Prostate gland (tissue), 2 donors: ENCODE measurements at regions not wholly inside any gene's neighbourhood (a gene's known extent, or its start where the extent isn't known, plus 50 kb on each side); places are given as distances from the start of the nearest gene placed in this dataset.

Experiments
- DNase-seq: peaks from one replicate; pipeline ENCODE4 v3.0.0-alpha.2; 2019; ENCODE audit warnings: low spot score
- H3K27ac ChIP-seq, 2 donors: fragments of 200-600 bp; sonication (generic); 2 replicates each; pipeline ENCODE4 v1.5.1; 2017 to 2019
- H3K27me3 ChIP-seq: fragments of 200-600 bp; sonication (generic); replicated peaks from 2 replicates; pipeline ENCODE4 v1.5.1; 2019; ENCODE audit not compliant: insufficient read depth
- H3K36me3 ChIP-seq, 2 donors: fragments of 200-600 bp; sonication (generic); 1 replicate in 1 of 2; 2 replicates in 1 of 2; pipeline versions ENCODE4 v1.5.1 to v1.8.1; 2017 to 2019
- H3K4me1 ChIP-seq: fragments of 200-600 bp; sonication (generic); replicated peaks from 2 replicates; pipeline ENCODE4 v1.5.1; 2019
- H3K4me3 ChIP-seq, 2 donors: fragments of 200-600 bp; sonication (generic); 2 replicates each; pipeline ENCODE4 v1.5.1; 2017 to 2019
- H3K9me3 ChIP-seq: fragments of 200-600 bp; sonication (generic); 2 replicates; pipeline ENCODE4 v1.5.1; 2017
- CTCF ChIP-seq, 4 experiments: fragments of 200-600 bp in 2 of 4; fragments of 450-650 bp in 2 of 4; sonication (generic) in 2 of 4; IDR thresholded peaks; 1 replicate in 3 of 4; 2 replicates in 1 of 4; pipeline ENCODE4 v1.5.1; 2016 to 2019; ENCODE audit warnings: antibody characterized with exemption in 4 of 4, mild to moderate bottlenecking in 2 of 4, moderate library complexity in 2 of 4
- POLR2A ChIP-seq: fragments of 450-650 bp; IDR thresholded peaks from one replicate; pipeline ENCODE4 v1.6.1; 2016; ENCODE audit warnings: antibody characterized with exemption, mild to moderate bottlenecking
- POLR2AphosphoS5 ChIP-seq: sonication (generic); formaldehyde crosslinking; IDR thresholded peaks from one replicate; pipeline ENCODE4 v1.6.1; 2017; ENCODE audit warnings: antibody characterized with exemption
- WGBS: methylation state at CpG from one replicate; pipeline ENCODE4 v1.1.5; 2018; 5-methylcytosine and 5-hydroxymethylcytosine counted together
- intact Hi-C: fragments of 100-400 bp; cut with DNase I; formaldehyde crosslinking; loops from one replicate; pipeline ENCODE4 v1.14.2; 2022

- no peaks in the 10 kb centered on the region for H3K9me3 ChIP-seq
- H3K27ac ChIP-seq, result no peak overlapping the region
- 94% methylated on average over 24 of the region's 24 CpGs for WGBS
- no peaks in the 10 kb centered on the region for H3K27me3 ChIP-seq
- intact Hi-C loops, result no loop called here
- no peak overlapping the region for H3K4me3 ChIP-seq
- H3K36me3 ChIP-seq, result no peaks in the 10 kb centered on the region
- no peak for DNase-seq
- H3K4me1 ChIP-seq, result no peaks in the 10 kb centered on the region
- TF ChIP-seq CTCF (IDR thresholded peaks at IDR 0.05) (no peak), POLR2AphosphoS5 (no peak), POLR2A (no peak)
Measured at GRCh38 chr7:124480036-124480820, 285.4 kb downstream of the GPR37 start.

- no peak for TF ChIP-seq POLR2AphosphoS5
- TF ChIP-seq POLR2A, result no peak
- WGBS, result 43% methylated on average over 1 of the region's 1 CpG
- Histone ChIP-seq H3K4me1 (no peaks in the 10 kb centered on the region), H3K27me3 (no peaks in the 10 kb centered on the region), H3K4me3 (no peak overlapping the region), H3K9me3 (no peaks in the 10 kb centered on the region), H3K27ac (no peak overlapping the region), H3K36me3 (no peaks in the 10 kb centered on the region)
- no peak for DNase-seq
- intact Hi-C loops, result no loop called here
Measured at GRCh38 chr7:124462249-124462648, 303.3 kb downstream of the GPR37 start.

- DNase-seq, result no peak
- no peak overlapping the region for H3K27ac ChIP-seq
- no peaks in the 10 kb centered on the region for H3K4me1 ChIP-seq
- TF ChIP-seq CTCF (IDR thresholded peaks at IDR 0.05) (no peak), POLR2AphosphoS5 (no peak), POLR2A (no peak)
- H3K27me3 ChIP-seq, result no peaks in the 10 kb centered on the region
- H3K36me3 ChIP-seq, result no peaks in the 10 kb centered on the region
- H3K9me3 ChIP-seq, result no peaks in the 10 kb centered on the region
- 65% methylated on average over 2 of the region's 2 CpGs for WGBS
- intact Hi-C loops, result no loop called here
- no peak overlapping the region for H3K4me3 ChIP-seq
Measured at GRCh38 chr7:124460555-124460954, 305.0 kb downstream of the GPR37 start.

GRCh38 chr7:124460056-124460450 is 305.5 kb downstream of the GPR37 start:
- DNase-seq, result no peak
- Histone ChIP-seq H3K36me3 (no peaks in the 10 kb centered on the region), H3K9me3 (no peaks in the 10 kb centered on the region), H3K4me3 (no peak overlapping the region), H3K4me1 (no peaks in the 10 kb centered on the region), H3K27ac (no peak overlapping the region), H3K27me3 (no peaks in the 10 kb centered on the region)
- WGBS, result 77% methylated on average over 1 of the region's 1 CpG
- intact Hi-C loops, result no loop called here
- TF ChIP-seq POLR2AphosphoS5, result no peak
- no peak for TF ChIP-seq CTCF (IDR thresholded peaks at IDR 0.05)
- TF ChIP-seq POLR2A, result no peak

- DNase-seq, result no peak
- H3K27ac ChIP-seq, result no peak overlapping the region
- TF ChIP-seq POLR2AphosphoS5 (no peak), POLR2A (no peak), CTCF (IDR thresholded peaks at IDR 0.05) (no peak)
- H3K4me3 ChIP-seq, result no peak overlapping the region
- no peaks in the 10 kb centered on the region for H3K27me3 ChIP-seq
- no peaks in the 10 kb centered on the region for H3K4me1 ChIP-seq
- H3K36me3 ChIP-seq, result no peaks in the 10 kb centered on the region
- 38% methylated on average over 8 of the region's 8 CpGs for WGBS
- intact Hi-C loops, result no loop called here
- no peaks in the 10 kb centered on the region for H3K9me3 ChIP-seq
Measured at GRCh38 chr7:124459101-124460055, 306.2 kb downstream of the GPR37 start.
